LNCAP (cell line): ENCODE measurements at regions not wholly inside any gene's neighbourhood (a gene's known extent, or its start where the extent isn't known, plus 50 kb on each side); places are given as distances from the start of the nearest gene placed in this dataset.

ENCODE experiments used
- CTCF ChIP-seq: fragments of 450-650 bp; IDR thresholded peaks from 2 replicates; pipeline ENCODE4 v1.5.1; 2017; ENCODE audit warnings: mild to moderate bottlenecking

DNA sequence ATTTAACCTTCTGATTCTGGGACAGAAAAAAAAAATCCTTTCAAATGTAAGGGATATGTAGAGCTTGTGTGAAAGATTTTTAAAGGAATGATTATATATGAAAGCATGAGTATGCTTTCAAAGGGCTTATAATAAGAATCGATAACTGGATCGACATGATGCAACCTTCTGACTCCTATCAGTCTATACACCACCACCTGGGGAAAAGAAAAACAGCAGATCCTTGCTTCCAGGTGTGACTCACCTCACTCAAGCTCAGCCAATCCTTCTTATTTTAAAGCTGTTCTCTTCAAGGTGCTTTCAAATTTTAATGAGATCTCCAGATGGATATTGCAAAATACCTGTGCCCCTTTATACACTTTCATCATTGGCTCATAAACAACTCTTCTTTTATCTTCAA lies 102.1 kb upstream of the EDNRA start:
- no peak for TF ChIP-seq CTCF

DNA sequence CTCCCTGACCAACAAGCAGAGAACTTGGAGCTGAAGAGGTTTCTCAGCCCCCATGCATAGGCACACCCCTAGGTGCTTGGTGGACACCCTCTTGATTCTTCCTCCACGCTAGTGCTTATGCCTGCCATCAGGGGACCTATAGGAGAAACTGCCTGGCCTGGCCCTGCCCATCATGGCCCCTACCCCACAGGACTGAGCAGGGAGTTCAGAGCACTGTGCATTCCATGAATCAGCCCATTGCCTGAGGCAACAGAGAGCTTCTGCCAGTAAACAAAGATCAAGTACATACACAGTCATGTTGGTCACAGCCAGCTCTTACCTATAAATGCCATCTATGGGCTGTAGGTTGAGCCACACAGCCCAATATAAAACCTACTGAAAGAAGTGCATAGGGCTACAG lies 99.1 kb upstream of the EDNRA start:
- TF ChIP-seq CTCF: no peak

GRCh38 chr4:147388018-147388417 lies 92.9 kb upstream of the EDNRA start:
- no peak for TF ChIP-seq CTCF

DNA sequence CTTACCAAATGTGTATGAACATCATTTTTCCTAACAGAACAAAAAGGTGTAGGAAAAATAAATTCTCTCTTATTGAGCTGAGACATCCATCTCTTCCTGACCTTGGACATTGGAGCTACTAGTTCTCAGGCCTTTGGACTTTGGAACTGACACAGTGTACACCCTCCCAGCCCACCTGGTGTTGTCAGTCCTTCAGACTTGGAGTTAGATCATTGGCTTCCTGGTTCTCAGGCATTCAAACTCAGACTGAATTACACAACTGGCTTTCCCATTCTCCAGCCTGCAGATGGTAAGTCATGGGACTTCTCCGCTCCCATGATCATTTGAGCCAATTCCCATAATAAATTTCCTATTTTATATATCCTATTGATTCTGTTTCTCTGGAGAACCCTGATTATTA lies 84.8 kb upstream of the EDNRA start:
- TF ChIP-seq CTCF: no peak

- no peak for TF ChIP-seq CTCF
These were observed 82.3 kb upstream of the EDNRA start for GRCh38 chr4:147398556-147398955.

GRCh38 chr4:147400721-147401120 lies 80.2 kb upstream of the EDNRA start:
- TF ChIP-seq CTCF: no peak

DNA sequence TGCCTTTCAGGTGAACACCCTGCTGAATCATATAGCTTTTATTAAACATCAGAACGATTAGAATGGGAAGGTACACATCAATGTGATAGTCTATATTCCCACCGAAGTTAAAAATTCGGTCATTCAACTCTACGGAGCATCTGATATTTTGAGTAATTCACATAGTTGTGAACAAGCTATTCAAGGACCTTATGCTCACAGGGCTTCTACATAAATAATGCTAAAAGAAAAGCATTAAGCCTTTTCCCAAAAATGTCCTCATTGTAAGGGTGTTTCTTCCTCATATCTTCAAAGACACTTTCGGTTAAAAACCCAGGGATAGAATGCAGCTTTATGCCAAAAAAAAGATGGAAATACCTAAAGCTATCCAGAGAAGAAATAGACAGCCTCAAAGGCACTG lies 79.7 kb upstream of the EDNRA start:
- TF ChIP-seq CTCF: no peak

- TF ChIP-seq CTCF: peak; percentile 21; the same call in 1 of the 2 replicates
These were observed 73.4 kb upstream of the EDNRA start for GRCh38 chr4:147407261-147408045.
